IMR-90 (cell line): ENCODE measurements at regions not wholly inside any gene's neighbourhood (a gene's known extent, or its start where the extent isn't known, plus 50 kb on each side); places are given as distances from the start of the nearest gene placed in this dataset.

ENCODE experiments used
- ATAC-seq: fragments of 200-7000 bp; cut with Tn5 transposase; 2 replicates; pipeline ENCODE4 v1.9.1; 2020; ENCODE audit warnings: low read depth, mild to moderate bottlenecking, moderate library complexity
- BruUV-seq: library from RNA; stranded (reverse); fragments of 400-500 nt; replicated peaks from 2 replicates; lab custom pipeline; 2021; lab: Mats Ljungman, UMichigan
- CTCF ChIA-PET: fragments of 300-600 bp; formaldehyde crosslinking; extraction: SDS; loops from one replicate; lab custom pipeline; 2021; ENCODE audit warnings: antibody characterized with exemption; lab: Yijun Ruan, JAX
- POLR2A ChIA-PET: fragments of 300-600 bp; sonication (Branson Sonifier 250); formaldehyde crosslinking; loops from one replicate; lab custom pipeline; 2022; ENCODE audit warnings: antibody characterized with exemption; ENCODE audit not compliant: unreplicated experiment; lab: Charles Lee
- DNase-seq: peaks from one replicate; pipeline ENCODE4 v3.0.0; 2013
- H2AFZ ChIP-seq: replicated peaks from 2 replicates; pipeline ENCODE3; 2013; ENCODE audit warnings: low read length, mild to moderate bottlenecking; ENCODE audit not compliant: poor library complexity
- H2AK5ac ChIP-seq: 2 replicates; pipeline ENCODE4 v1.6.1; 2013; ENCODE audit warnings: low read depth, low read length, inconsistent platforms
- H2AK9ac ChIP-seq: replicated peaks from 2 replicates; pipeline ENCODE3; 2013; ENCODE audit warnings: mild to moderate bottlenecking, low read depth, low read length, moderate library complexity; ENCODE audit not compliant: poor library complexity
- H2BK120ac ChIP-seq: 2 replicates; pipeline ENCODE4 v1.6.1; 2013; ENCODE audit warnings: low read depth, low read length, inconsistent platforms
- H2BK15ac ChIP-seq: 3 replicates; pipeline ENCODE4 v1.6.1; 2013; ENCODE audit warnings: low read depth, low read length, inconsistent platforms
- H2BK20ac ChIP-seq: 2 replicates; pipeline ENCODE4 v1.6.1; 2013; ENCODE audit warnings: low read depth, mild to moderate bottlenecking, inconsistent platforms, low read length, moderate library complexity
- H2BK5ac ChIP-seq: 2 replicates; pipeline ENCODE4 v1.6.1; 2013; ENCODE audit warnings: mild to moderate bottlenecking, low read depth, low read length, inconsistent platforms; ENCODE audit not compliant: poor library complexity, severe bottlenecking
- H3K14ac ChIP-seq: replicated peaks from 2 replicates; pipeline ENCODE4 v1.6.1; 2013; ENCODE audit warnings: low read depth, low read length, inconsistent platforms
- H3K18ac ChIP-seq: 2 replicates; pipeline ENCODE4 v1.6.1; 2013; ENCODE audit warnings: low read depth, low read length, control low read depth
- H3K23ac ChIP-seq: 2 replicates; pipeline ENCODE4 v1.6.1; 2013; ENCODE audit warnings: low read depth, low read length, inconsistent platforms
- H3K27ac ChIP-seq: 2 replicates; pipeline ENCODE4 v1.5.1; 2013; ENCODE audit warnings: mild to moderate bottlenecking, control low read depth, low read length; ENCODE audit not compliant: insufficient read depth
- H3K27me3 ChIP-seq: 2 replicates; pipeline ENCODE4 v1.6.1; 2013; ENCODE audit warnings: low read length; ENCODE audit not compliant: control insufficient read depth, insufficient read depth
- H3K36me3 ChIP-seq: 2 replicates; pipeline ENCODE4 v1.6.1; 2013; ENCODE audit warnings: low read length, mixed read lengths; ENCODE audit not compliant: control insufficient read depth, insufficient read depth
- H3K4ac ChIP-seq: 2 replicates; pipeline ENCODE4 v1.6.1; 2013; ENCODE audit warnings: low read depth, low read length, inconsistent platforms
- H3K4me1 ChIP-seq: 2 replicates; pipeline ENCODE4 v1.6.1; 2013; ENCODE audit warnings: low read length, mixed read lengths; ENCODE audit not compliant: control insufficient read depth, insufficient read depth
- H3K4me2 ChIP-seq: 2 replicates; pipeline ENCODE4 v1.6.1; 2013; ENCODE audit warnings: low read depth, mild to moderate bottlenecking, control low read depth, low read length, moderate library complexity
- H3K4me3 ChIP-seq: 2 replicates; pipeline ENCODE4 v1.5.1; 2013; ENCODE audit warnings: low read depth, mild to moderate bottlenecking, control low read depth, low read length, moderate library complexity; ENCODE audit not compliant: insufficient read depth
- H3K56ac ChIP-seq: 2 replicates; pipeline ENCODE4 v1.6.1; 2013; ENCODE audit warnings: low read length, inconsistent platforms; ENCODE audit not compliant: insufficient read depth; ENCODE audit errors: extremely low read depth
- H3K79me1 ChIP-seq, 2 experiments: 2 replicates each; pipeline ENCODE4 v1.6.1; 2013; ENCODE audit warnings: low read length in 2 of 2, inconsistent platforms in 1 of 2, low read depth in 1 of 2
- H3K9ac ChIP-seq: 2 replicates; pipeline ENCODE4 v1.6.1; 2013; ENCODE audit warnings: low read depth, low read length, control low read depth
- H3K9me1 ChIP-seq: 2 replicates; pipeline ENCODE4 v1.6.1; 2013; ENCODE audit warnings: low read length, inconsistent platforms; ENCODE audit not compliant: insufficient read depth
- H3K9me3 ChIP-seq: 2 replicates; pipeline ENCODE4 v1.6.1; 2013; ENCODE audit warnings: low read length; ENCODE audit not compliant: control insufficient read depth, insufficient read depth
- H4K20me1 ChIP-seq: 2 replicates; pipeline ENCODE4 v1.6.1; 2013; ENCODE audit warnings: low read length, inconsistent platforms; ENCODE audit not compliant: insufficient read depth
- H4K5ac ChIP-seq: 2 replicates; pipeline ENCODE4 v1.6.1; 2013; ENCODE audit warnings: mild to moderate bottlenecking, low read depth, low read length, control low read depth
- H4K8ac ChIP-seq, 2 experiments: 2 replicates each; pipeline ENCODE4 v1.6.1; 2013; ENCODE audit warnings: low read depth in 2 of 2, low read length in 2 of 2, control low read depth in 1 of 2, inconsistent platforms in 1 of 2
- H4K91ac ChIP-seq: 2 replicates; pipeline ENCODE4 v1.6.1; 2013; ENCODE audit warnings: low read depth, low read length, inconsistent platforms; ENCODE audit not compliant: insufficient read depth
- RCOR1 ChIP-seq: IDR thresholded peaks from 2 replicates; pipeline ENCODE4 v1.6.1; 2012; ENCODE audit warnings: mild to moderate bottlenecking, low read length, improper control_type of control experiment; ENCODE audit not compliant: insufficient replicate concordance
- USF2 ChIP-seq: fragments of 150-350 bp; IDR thresholded peaks from 2 replicates; pipeline ENCODE4 v1.6.1; 2017; ENCODE audit warnings: mild to moderate bottlenecking, antibody characterized with exemption, low read length, low read depth
- WGBS, 2 experiments: methylation state at CpG; one replicate each; pipeline versions ENCODE4 v1.1.5 to v1.1.7; 2013; ENCODE audit warnings: missing lambda C conversion rate in 2 of 2; ENCODE audit not compliant: insufficient read length in 1 of 2; ENCODE audit errors: extremely low coverage in 2 of 2; 5-methylcytosine and 5-hydroxymethylcytosine counted together
- dilution Hi-C: fragments of 300-500 bp; cut with HindIII; formaldehyde crosslinking; loops from one replicate; pipeline ENCODE4 v1.14.3; 2018; ENCODE audit warnings: low sequenced_read_pairs; ENCODE audit not compliant: unreplicated experiment
- in situ Hi-C: fragments of 300-500 bp; cut with MboI; formaldehyde crosslinking; loops from 3 replicates; pipeline ENCODE4 v1.14.3; 2019; ENCODE audit warnings: low sequenced_read_pairs, inconsistent platforms, mixed read lengths
- intact Hi-C: fragments of 100-400 bp; cut with micrococcal nuclease; formaldehyde crosslinking; loops from 2 replicates; pipeline ENCODE4 v1.10.0; 2022

DNA sequence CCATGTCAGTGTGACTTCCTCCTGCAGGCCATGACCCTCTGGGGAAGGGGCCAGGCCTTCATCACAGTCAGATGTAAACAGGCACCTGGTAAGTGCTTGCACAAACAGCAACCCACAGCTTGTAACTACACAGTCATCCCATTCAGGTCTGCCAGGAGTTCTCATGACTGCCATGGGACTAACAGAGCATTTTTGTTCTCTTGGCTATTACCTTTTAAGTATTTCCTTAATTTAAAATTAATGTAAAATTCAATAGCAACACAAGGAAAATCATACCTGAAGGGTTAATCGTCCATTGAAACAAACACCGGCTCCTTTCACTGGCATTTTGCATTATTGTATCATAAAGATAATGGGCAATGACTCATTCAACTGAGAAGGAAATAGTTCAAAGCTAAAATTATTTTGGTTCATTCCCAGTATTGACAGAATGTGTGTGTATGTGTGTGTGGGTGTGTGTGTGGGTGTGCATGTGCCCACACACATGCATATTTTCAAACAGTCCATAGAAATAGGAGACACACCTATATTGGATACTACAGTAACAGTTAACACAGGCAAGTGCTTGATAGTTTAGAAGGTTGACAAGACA, 307.9 kb downstream of the WDR11 start:
- H4K91ac ChIP-seq = no peak overlapping the region
- no peak for ATAC-seq
- no peak overlapping the region for H3K9ac ChIP-seq
- no peak overlapping the region for H3K4me2 ChIP-seq
- H2BK120ac ChIP-seq = no peak overlapping the region
- H3K56ac ChIP-seq = no peak overlapping the region
- no peaks in the 10 kb centered on the region for H3K4me1 ChIP-seq
- intact Hi-C loops = no loop called here
- POLR2A ChIA-PET = no interaction called here
- no peaks in the 10 kb centered on the region for H3K36me3 ChIP-seq
- no peaks in the 10 kb centered on the region for H3K9me1 ChIP-seq
- no peak overlapping the region for H3K18ac ChIP-seq
- in situ Hi-C loops = no loop called here
- no CpG with 5 or more reads among the region's 2 CpGs for WGBS, 2 experiments
- no peak overlapping the region for H3K14ac ChIP-seq
- dilution Hi-C loops = no loop called here
- no peak overlapping the region for H4K8ac ChIP-seq
- no peak for DNase-seq
- no peak overlapping the region for H2BK5ac ChIP-seq
- no peak overlapping the region for H2AK9ac ChIP-seq
- no peak overlapping the region for H2BK20ac ChIP-seq
- peaks cover 6% of the 10 kb centered on the region for H3K9me3 ChIP-seq
- no peaks in the 10 kb centered on the region for H3K27me3 ChIP-seq
- no peak overlapping the region for H2AK5ac ChIP-seq
- no peak overlapping the region for H3K27ac ChIP-seq
- H4K5ac ChIP-seq = no peak overlapping the region
- H3K4ac ChIP-seq = no peak overlapping the region
- no TSS peak for BruUV-seq
- H3K23ac ChIP-seq = no peak overlapping the region
- H3K79me1 ChIP-seq = no peaks in the 10 kb centered on the region
- CTCF ChIA-PET = no interaction called here
- no peak overlapping the region for H2BK15ac ChIP-seq
- H2AFZ ChIP-seq = no peak overlapping the region
- TF ChIP-seq RCOR1 (no peak), USF2 (no peak)
- no peak overlapping the region for H3K4me3 ChIP-seq
- H4K20me1 ChIP-seq = no peaks in the 10 kb centered on the region
